ENCODE measurements at regions not wholly inside any gene's neighbourhood (a gene's known extent, or its start where the extent isn't known, plus 50 kb on each side); places are given as distances from the start of the nearest gene placed in this dataset.

- H3K27ac Mint-ChIP-seq, result no peak overlapping the region
- no peaks in the 10 kb centered on the region for H3K27me3 Mint-ChIP-seq
- H3K4me3 Mint-ChIP-seq, result no peak overlapping the region
- peaks cover 30% of the 10 kb centered on the region for H3K4me1 Mint-ChIP-seq (ENCODE audit: low read depth)
- POLR2A ChIA-PET, result no interaction called here
- CTCF ChIA-PET, result interaction anchor here (1.5 kb wide), 1 partner anchor 21 kb away, joined by 3 read pairs; no protein-coding TSS in a partner anchor
- Histone ChIP-seq H3K4me3 (ENCODE audit: low read length) (no peak overlapping the region), H3K4me1 (ENCODE audit: insufficient read depth, low read length) (peaks cover 50% of the 10 kb centered on the region), H3K36me3 (ENCODE audit: insufficient read depth, low read length) (no peaks in the 10 kb centered on the region), H3K27me3 (ENCODE audit: control insufficient read depth in 1 of 2, insufficient read depth in 2 of 2, low read length in 2 of 2) (no peaks in the 10 kb centered on the region), H3K27ac (ENCODE audit: low read depth in 1 of 2, low read length in 2 of 2) (no peak overlapping the region), H3K9me3 (ENCODE audit: control insufficient read depth in 1 of 2, insufficient read depth in 1 of 2, low read length in 2 of 2) (no peaks in the 10 kb centered on the region)
- TF ChIP-seq, protein P1, sequence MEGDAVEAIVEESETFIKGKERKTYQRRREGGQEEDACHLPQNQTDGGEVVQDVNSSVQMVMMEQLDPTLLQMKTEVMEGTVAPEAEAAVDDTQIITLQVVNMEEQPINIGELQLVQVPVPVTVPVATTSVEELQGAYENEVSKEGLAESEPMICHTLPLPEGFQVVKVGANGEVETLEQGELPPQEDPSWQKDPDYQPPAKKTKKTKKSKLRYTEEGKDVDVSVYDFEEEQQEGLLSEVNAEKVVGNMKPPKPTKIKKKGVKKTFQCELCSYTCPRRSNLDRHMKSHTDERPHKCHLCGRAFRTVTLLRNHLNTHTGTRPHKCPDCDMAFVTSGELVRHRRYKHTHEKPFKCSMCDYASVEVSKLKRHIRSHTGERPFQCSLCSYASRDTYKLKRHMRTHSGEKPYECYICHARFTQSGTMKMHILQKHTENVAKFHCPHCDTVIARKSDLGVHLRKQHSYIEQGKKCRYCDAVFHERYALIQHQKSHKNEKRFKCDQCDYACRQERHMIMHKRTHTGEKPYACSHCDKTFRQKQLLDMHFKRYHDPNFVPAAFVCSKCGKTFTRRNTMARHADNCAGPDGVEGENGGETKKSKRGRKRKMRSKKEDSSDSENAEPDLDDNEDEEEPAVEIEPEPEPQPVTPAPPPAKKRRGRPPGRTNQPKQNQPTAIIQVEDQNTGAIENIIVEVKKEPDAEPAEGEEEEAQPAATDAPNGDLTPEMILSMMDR (IDR thresholded peaks at IDR 0.05), result no peak
- intact Hi-C loops (cut with DNase I, micrococcal nuclease), result no loop called here
- no peaks in the 10 kb centered on the region for H3K9me3 Mint-ChIP-seq
- ATAC-seq (ENCODE audit: poor library complexity), result no peak
- no peaks in the 10 kb centered on the region for H3K36me3 Mint-ChIP-seq (ENCODE audit: low read depth)
- no peak for DNase-seq
These were observed 85.7 kb upstream of the FAM180A start for GRCh38 chr7:135834266-135834665.

- H3K27ac ChIP-seq (ENCODE audit: low read depth in 1 of 2, low read length in 2 of 2), result no peak overlapping the region
- peaks cover 51% of the 10 kb centered on the region for H3K4me1 ChIP-seq (ENCODE audit: insufficient read depth, low read length)
- H3K36me3 ChIP-seq (ENCODE audit: insufficient read depth, low read length), result no peaks in the 10 kb centered on the region
- TF ChIP-seq, protein P1 (IDR thresholded peaks at IDR 0.05), result no peak
- intact Hi-C loops (cut with DNase I, micrococcal nuclease), result no loop called here
- Mint-ChIP-seq H3K4me3 (no peak overlapping the region), H3K27ac (no peak overlapping the region), H3K27me3 (no peaks in the 10 kb centered on the region), H3K36me3 (ENCODE audit: low read depth) (no peaks in the 10 kb centered on the region), H3K4me1 (ENCODE audit: low read depth) (peaks cover 30% of the 10 kb centered on the region), H3K9me3 (no peaks in the 10 kb centered on the region)
- ATAC-seq (ENCODE audit: poor library complexity) (no peak), DNase-seq (no peak)
- H3K4me3 ChIP-seq (ENCODE audit: low read length), result no peak overlapping the region
- ChIA-PET CTCF (interaction anchor here (1.5 kb wide), 1 partner anchor 21 kb away, joined by 3 read pairs; no protein-coding TSS in a partner anchor), POLR2A (no interaction called here)
- no peaks in the 10 kb centered on the region for H3K27me3 ChIP-seq (ENCODE audit: control insufficient read depth in 1 of 2, insufficient read depth in 2 of 2, low read length in 2 of 2)
- no peaks in the 10 kb centered on the region for H3K9me3 ChIP-seq (ENCODE audit: control insufficient read depth in 1 of 2, insufficient read depth in 1 of 2, low read length in 2 of 2)
These were observed 85.0 kb upstream of the FAM180A start for GRCh38 chr7:135833642-135834041.

DNA sequence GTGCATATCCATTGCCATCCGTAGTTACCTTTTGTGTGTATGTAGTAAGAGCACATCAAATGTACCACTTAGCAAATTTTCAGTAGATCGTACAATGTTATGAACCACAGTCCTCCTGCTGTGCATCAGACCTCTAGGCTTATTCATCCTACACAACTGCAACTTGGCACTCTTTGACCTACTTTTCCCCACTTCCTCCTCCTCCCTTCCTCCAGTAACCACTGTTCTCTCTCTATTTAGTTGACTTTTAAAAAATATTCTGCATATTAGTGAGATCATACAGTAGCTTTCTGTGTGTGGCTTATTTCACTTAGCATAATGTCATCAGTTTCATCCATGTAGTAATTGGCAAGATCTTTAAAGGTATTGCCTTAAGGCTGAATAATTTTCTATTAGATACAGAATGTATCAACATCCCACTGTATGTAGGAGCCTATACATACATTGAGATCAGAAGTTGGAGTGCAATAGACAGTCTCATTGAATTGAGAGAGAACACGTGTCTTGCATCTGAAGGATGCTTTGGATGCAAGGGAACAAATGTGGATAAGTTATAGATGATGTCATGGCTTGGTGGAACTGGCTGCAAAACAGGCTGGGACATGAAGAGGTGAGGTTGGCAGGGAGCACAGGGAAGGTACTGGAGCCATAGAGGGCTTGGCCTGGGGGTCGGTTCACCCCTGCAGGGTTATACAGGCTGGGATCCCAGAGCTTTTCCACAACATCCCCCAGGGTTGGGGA is 83.0 kb upstream of the FAM180A start:
- POLR2A ChIA-PET, result interaction anchor here (1.2 kb wide), 1 partner anchor 63 kb away, joined by 3 read pairs; no protein-coding TSS in a partner anchor

More for the DNA sequence above, 83.0 kb upstream of the FAM180A start:
- H3K27me3 Mint-ChIP-seq, result no peaks in the 10 kb centered on the region
- no peaks in the 10 kb centered on the region for H3K9me3 ChIP-seq (ENCODE audit: control insufficient read depth in 1 of 2, insufficient read depth in 1 of 2, low read length in 2 of 2)
- no peaks in the 10 kb centered on the region for H3K36me3 ChIP-seq (ENCODE audit: insufficient read depth, low read length)
- no peaks in the 10 kb centered on the region for H3K36me3 Mint-ChIP-seq (ENCODE audit: low read depth)
- H3K27me3 ChIP-seq (ENCODE audit: control insufficient read depth in 1 of 2, insufficient read depth in 2 of 2, low read length in 2 of 2), result no peaks in the 10 kb centered on the region
- H3K9me3 Mint-ChIP-seq, result no peaks in the 10 kb centered on the region
- intact Hi-C loops (cut with DNase I, micrococcal nuclease), result no loop called here
- ATAC-seq (ENCODE audit: poor library complexity) (peak; percentile 84), DNase-seq (peak in 4 of 14 experiments; percentile 5 to 69 (median 30))
- no peak overlapping the region for H3K4me3 Mint-ChIP-seq
- TF ChIP-seq, protein P1 (IDR thresholded peaks at IDR 0.05), result no peak
- peaks cover 30% of the 10 kb centered on the region for H3K4me1 Mint-ChIP-seq (ENCODE audit: low read depth)
- H3K4me1 ChIP-seq (ENCODE audit: insufficient read depth, low read length), result peaks cover 51% of the 10 kb centered on the region
- no peak overlapping the region for H3K27ac ChIP-seq (ENCODE audit: low read depth in 1 of 2, low read length in 2 of 2)
- CTCF ChIA-PET, result no interaction called here
- no peak overlapping the region for H3K4me3 ChIP-seq (ENCODE audit: low read length)
- H3K27ac Mint-ChIP-seq, result peak overlapping the region; percentile 62

Measured in CD4-positive, alpha-beta T cell (primary cell).